ENCODE measurements at regions not wholly inside any gene's neighbourhood (a gene's known extent, or its start where the extent isn't known, plus 50 kb on each side); places are given as distances from the start of the nearest gene placed in this dataset.
"Not testable (repeated sequence)": the region's sequence is repeated elsewhere in the genome, so short reads cannot be mapped to it uniquely, and the experiment has no call there.

GRCh38 chr10:9579110-9579705 is 1438.5 kb upstream of the CELF2 start:
- H3K4me3 ChIP-seq (ENCODE audit: control insufficient read depth, low read depth, low read length): no peak overlapping the region
- DNase-seq (ENCODE audit: low read depth): peak; percentile 58
- TF ChIP-seq CTCF (conservative IDR thresholded peaks at IDR 0.05; ENCODE audit: control insufficient read depth, insufficient read depth, low read depth, low read length): no peak

GRCh38 chr10:9582803-9583202 is 1434.9 kb upstream of the CELF2 start:
- H3K4me3 ChIP-seq (ENCODE audit: control insufficient read depth, low read depth, low read length): not testable (repeated sequence)

DNA sequence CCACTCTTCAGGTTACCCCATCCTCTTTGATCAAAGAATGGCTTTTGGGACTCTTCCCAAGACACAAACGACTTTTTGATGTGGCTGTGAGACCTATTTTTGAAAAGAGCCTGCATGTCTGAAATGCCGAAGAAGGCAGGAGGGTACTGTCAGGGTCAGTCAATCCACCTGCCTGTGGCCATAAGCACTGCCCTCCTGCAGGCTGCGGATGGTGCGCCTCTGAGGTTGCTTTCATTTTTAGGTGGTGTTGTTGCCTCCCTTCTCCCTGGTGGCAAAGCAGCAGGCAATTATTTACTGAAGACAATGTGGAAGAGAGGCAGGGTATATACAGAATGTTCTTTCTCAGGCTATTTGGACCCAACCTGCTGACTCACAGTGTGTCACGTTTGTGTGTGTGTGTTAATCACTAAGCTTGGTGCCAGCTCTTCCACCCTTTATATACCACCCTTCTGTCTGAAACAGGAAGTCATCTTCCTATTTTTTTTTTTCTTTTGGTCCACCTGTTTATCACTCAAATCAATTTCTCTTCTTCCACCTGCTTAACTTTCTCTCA is 1421.2 kb upstream of the CELF2 start:
- DNase-seq (ENCODE audit: low read depth): peak; percentile 94
- H3K4me3 ChIP-seq (ENCODE audit: control insufficient read depth, low read depth, low read length): no peak overlapping the region
- no peak for TF ChIP-seq CTCF (conservative IDR thresholded peaks at IDR 0.05; ENCODE audit: control insufficient read depth, insufficient read depth, low read depth, low read length)

More at GRCh38 chr10:9582803-9583202, 1434.9 kb upstream of the CELF2 start:
- not testable (repeated sequence) for DNase-seq (ENCODE audit: low read depth)

- no peak for TF ChIP-seq CTCF (conservative IDR thresholded peaks at IDR 0.05; ENCODE audit: control insufficient read depth, insufficient read depth, low read depth, low read length)
- H3K4me3 ChIP-seq (ENCODE audit: control insufficient read depth, low read depth, low read length): no peak overlapping the region
- no peak for DNase-seq (ENCODE audit: low read depth)
Observed at GRCh38 chr10:9602998-9603397, 1414.7 kb upstream of the CELF2 start.

GRCh38 chr10:9603972-9604371 is 1413.7 kb upstream of the CELF2 start:
- no peak for TF ChIP-seq CTCF (conservative IDR thresholded peaks at IDR 0.05; ENCODE audit: control insufficient read depth, insufficient read depth, low read depth, low read length)
- no peak overlapping the region for H3K4me3 ChIP-seq (ENCODE audit: control insufficient read depth, low read depth, low read length)
- DNase-seq (ENCODE audit: low read depth): no peak

DNA sequence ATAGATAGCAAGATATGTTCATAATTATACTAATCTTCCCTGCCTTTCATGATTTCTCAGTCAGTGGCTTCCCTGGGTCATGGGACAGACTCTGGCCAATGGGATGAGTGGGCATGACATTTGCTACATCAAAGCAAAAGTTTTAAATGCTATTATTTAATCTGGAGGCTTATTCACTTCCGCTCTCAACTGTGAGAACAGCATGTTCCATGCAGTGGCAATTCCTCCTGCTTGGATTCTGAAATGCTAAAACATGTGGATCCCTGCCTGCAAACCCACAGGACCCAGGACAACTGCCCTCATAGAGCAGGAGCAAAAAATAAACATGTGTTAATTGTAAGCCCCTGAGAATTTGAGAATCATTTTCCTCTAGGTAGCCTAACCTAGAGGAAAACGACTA is 1412.4 kb upstream of the CELF2 start:
- TF ChIP-seq CTCF (conservative IDR thresholded peaks at IDR 0.05; ENCODE audit: control insufficient read depth, insufficient read depth, low read depth, low read length): no peak
- no peak overlapping the region for H3K4me3 ChIP-seq (ENCODE audit: control insufficient read depth, low read depth, low read length)
- peak; percentile 12 for DNase-seq (ENCODE audit: low read depth)

GRCh38 chr10:9608602-9609001 is 1409.1 kb upstream of the CELF2 start:
- no peak overlapping the region for H3K4me3 ChIP-seq (ENCODE audit: control insufficient read depth, low read depth, low read length)
- peak; percentile 55 for DNase-seq (ENCODE audit: low read depth)
- TF ChIP-seq CTCF (conservative IDR thresholded peaks at IDR 0.05; ENCODE audit: control insufficient read depth, insufficient read depth, low read depth, low read length): peak; percentile 60
